Loucy (cell line): ENCODE measurements at regions not wholly inside any gene's neighbourhood (a gene's known extent, or its start where the extent isn't known, plus 50 kb on each side); places are given as distances from the start of the nearest gene placed in this dataset.

Experiments
- EZH2phosphoT487 ChIP-seq: fragments of 200-600 bp; IDR thresholded peaks from 2 replicates; pipeline ENCODE4 v1.6.1; 2018; ENCODE audit warnings: antibody characterized with exemption, mild to moderate bottlenecking, moderate library complexity, borderline replicate concordance
- TF ChIP-seq, protein P1 (sequence below): fragments of 200-600 bp; sonication (generic); conservative IDR thresholded peaks from 2 replicates; pipeline ENCODE4 v1.5.1; 2014; ENCODE audit warnings: mild to moderate bottlenecking, antibody characterized with exemption, low read length

DNA sequence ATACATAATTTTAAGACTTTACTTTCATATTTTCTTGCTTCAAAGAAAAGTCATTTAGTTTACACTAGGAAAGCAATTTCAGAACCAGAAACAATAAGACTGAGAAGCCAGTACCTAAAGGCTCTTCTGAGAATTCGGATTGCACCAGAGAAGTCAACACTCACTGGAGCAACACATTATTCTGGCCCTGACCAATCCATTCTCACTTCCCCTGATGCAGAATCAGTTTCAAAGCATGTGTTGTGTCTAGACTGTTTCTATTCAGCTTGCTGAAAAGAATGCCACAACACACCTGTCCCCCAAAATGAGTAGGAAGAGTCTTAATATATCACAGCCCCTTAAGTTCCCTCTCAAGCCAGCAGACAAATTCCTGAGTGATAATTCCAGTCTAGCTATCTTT is 1074.3 kb upstream of the TENM4 start:
- TF ChIP-seq, protein P1, sequence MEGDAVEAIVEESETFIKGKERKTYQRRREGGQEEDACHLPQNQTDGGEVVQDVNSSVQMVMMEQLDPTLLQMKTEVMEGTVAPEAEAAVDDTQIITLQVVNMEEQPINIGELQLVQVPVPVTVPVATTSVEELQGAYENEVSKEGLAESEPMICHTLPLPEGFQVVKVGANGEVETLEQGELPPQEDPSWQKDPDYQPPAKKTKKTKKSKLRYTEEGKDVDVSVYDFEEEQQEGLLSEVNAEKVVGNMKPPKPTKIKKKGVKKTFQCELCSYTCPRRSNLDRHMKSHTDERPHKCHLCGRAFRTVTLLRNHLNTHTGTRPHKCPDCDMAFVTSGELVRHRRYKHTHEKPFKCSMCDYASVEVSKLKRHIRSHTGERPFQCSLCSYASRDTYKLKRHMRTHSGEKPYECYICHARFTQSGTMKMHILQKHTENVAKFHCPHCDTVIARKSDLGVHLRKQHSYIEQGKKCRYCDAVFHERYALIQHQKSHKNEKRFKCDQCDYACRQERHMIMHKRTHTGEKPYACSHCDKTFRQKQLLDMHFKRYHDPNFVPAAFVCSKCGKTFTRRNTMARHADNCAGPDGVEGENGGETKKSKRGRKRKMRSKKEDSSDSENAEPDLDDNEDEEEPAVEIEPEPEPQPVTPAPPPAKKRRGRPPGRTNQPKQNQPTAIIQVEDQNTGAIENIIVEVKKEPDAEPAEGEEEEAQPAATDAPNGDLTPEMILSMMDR: no peak
- TF ChIP-seq EZH2phosphoT487: no peak
